Keratinocyte (primary cell): ENCODE measurements at regions not wholly inside any gene's neighbourhood (a gene's known extent, or its start where the extent isn't known, plus 50 kb on each side); places are given as distances from the start of the nearest gene placed in this dataset.

Source experiments
- DNase-seq: peaks from one replicate; pipeline ENCODE4 v3.0.0-alpha.2; 2011; ENCODE audit warnings: low read depth, missing footprints, low spot score
- FAIRE-seq: peaks from 2 replicates; lab custom pipeline; 2011; peaks lifted over from hg19 to GRCh38; lab: Jason Lieb, UNC
- H2AFZ ChIP-seq: 2 replicates; pipeline ENCODE4 v1.6.0; 2012; ENCODE audit warnings: low read length, control low read depth, inconsistent platforms; ENCODE audit not compliant: control insufficient read depth
- H3K27ac ChIP-seq: 2 replicates; pipeline ENCODE4 v1.5.1; 2011; ENCODE audit warnings: low read length; ENCODE audit not compliant: control insufficient read depth, insufficient read depth
- H3K27me3 ChIP-seq: 3 replicates; pipeline ENCODE4 v1.6.0; 2011; ENCODE audit warnings: low read length; ENCODE audit not compliant: control insufficient read depth, insufficient read depth; ENCODE audit errors: extremely low read depth
- H3K36me3 ChIP-seq, 2 experiments: 2 replicates in 1 of 2; 3 replicates in 1 of 2; pipeline ENCODE4 v1.5.1; 2011; ENCODE audit warnings: low read length in 2 of 2, mild to moderate bottlenecking in 1 of 2; ENCODE audit not compliant: control insufficient read depth in 2 of 2, insufficient read depth in 2 of 2; ENCODE audit errors: extremely low read depth in 1 of 2
- H3K4me1 ChIP-seq: 3 replicates; pipeline ENCODE4 v1.5.1; 2011; ENCODE audit warnings: low read length; ENCODE audit not compliant: control insufficient read depth, insufficient read depth; ENCODE audit errors: extremely low read depth
- H3K4me2 ChIP-seq: 3 replicates; pipeline ENCODE4 v1.6.0; 2011; ENCODE audit warnings: low read depth, low read length; ENCODE audit not compliant: control insufficient read depth, insufficient read depth; ENCODE audit errors: extremely low read depth
- H3K4me3 ChIP-seq, 3 experiments: fragments of 200-600 bp in 1 of 3; sonication (generic) in 1 of 3; 2 replicates in 2 of 3; 3 replicates in 1 of 3; pipeline ENCODE4 v1.5.1; 2011 to 2016; ENCODE audit warnings: low read length in 3 of 3, mild to moderate bottlenecking in 3 of 3, control low read depth in 2 of 3, inconsistent platforms in 1 of 3, low read depth in 1 of 3, mixed read lengths in 1 of 3, mixed run types in 1 of 3, moderate library complexity in 1 of 3; ENCODE audit not compliant: control insufficient read depth in 2 of 3, insufficient read depth in 2 of 3; ENCODE audit errors: extremely low read depth in 1 of 3
- H3K79me2 ChIP-seq: 2 replicates; pipeline ENCODE4 v1.6.0; 2012; ENCODE audit warnings: low read length; ENCODE audit not compliant: control insufficient read depth, insufficient read depth
- H3K9ac ChIP-seq: 3 replicates; pipeline ENCODE4 v1.6.0; 2011; ENCODE audit warnings: low read length; ENCODE audit not compliant: control insufficient read depth, insufficient read depth; ENCODE audit errors: extremely low read depth
- H3K9me1 ChIP-seq: 3 replicates; pipeline ENCODE4 v1.6.0; 2011; ENCODE audit warnings: low read length; ENCODE audit not compliant: control insufficient read depth, insufficient read depth; ENCODE audit errors: extremely low read depth
- H3K9me3 ChIP-seq: 2 replicates; pipeline ENCODE4 v1.5.1; 2012; ENCODE audit warnings: low read depth, low read length; ENCODE audit not compliant: control insufficient read depth
- H4K20me1 ChIP-seq: 3 replicates; pipeline ENCODE4 v1.6.0; 2011; ENCODE audit warnings: low read length; ENCODE audit not compliant: control insufficient read depth, insufficient read depth; ENCODE audit errors: extremely low read depth
- EZH2 ChIP-seq: IDR thresholded peaks from one replicate; pipeline ENCODE4 v1.6.1; 2012; ENCODE audit warnings: inconsistent platforms, mild to moderate bottlenecking, low read length, moderate library complexity
- dilution Hi-C: fragments of 300-500 bp; cut with MboI; formaldehyde crosslinking; loops from one replicate; pipeline ENCODE4 v1.7.0; 2020; ENCODE audit warnings: low sequenced_read_pairs; ENCODE audit not compliant: extremely low pct_ligation_motif_present
- TF ChIP-seq, protein P1 (sequence below), 3 experiments: IDR thresholded peaks in 1 of 3; conservative IDR thresholded peaks in 1 of 3; optimal IDR thresholded peaks in 1 of 3; 2 replicates in 2 of 3; 3 replicates in 1 of 3; pipeline versions ENCODE3 to v1.5.1; 2011; ENCODE audit warnings: low read length in 3 of 3, mild to moderate bottlenecking in 3 of 3, moderate library complexity in 2 of 3, control low read depth in 1 of 3, inconsistent platforms in 1 of 3; ENCODE audit not compliant: insufficient read depth in 2 of 3; ENCODE audit errors: extremely low read depth in 1 of 3

DNA sequence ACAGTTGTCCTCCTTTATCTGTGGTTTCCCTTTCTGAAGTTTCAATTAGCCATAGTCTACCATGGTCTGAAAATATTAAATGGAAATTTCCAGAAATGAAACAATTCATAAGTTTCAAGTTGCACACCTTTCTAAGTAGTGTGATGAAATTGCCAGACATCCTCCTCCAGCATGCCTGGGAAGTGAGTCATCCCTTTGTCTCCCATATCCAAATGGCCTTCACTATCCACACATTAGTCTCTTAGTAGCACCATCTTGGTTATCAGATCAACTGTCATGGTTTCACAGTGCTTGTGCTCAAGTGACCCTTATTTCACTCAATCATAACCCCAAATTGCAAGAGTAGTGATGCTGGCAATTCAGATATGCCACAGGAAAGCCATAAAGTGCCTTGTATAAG, 83.4 kb upstream of the PPP1R9A start:
- Histone ChIP-seq H3K27ac (peak overlapping the region; percentile 43), H2AFZ (peak overlapping the region; percentile 65), H3K9me3 (no peaks in the 10 kb centered on the region), H3K79me2 (no peaks in the 10 kb centered on the region), H3K4me3 (no peak overlapping the region), H3K9me1 (no peaks in the 10 kb centered on the region), H3K36me3 (no peaks in the 10 kb centered on the region), H3K4me2 (no peak overlapping the region), H3K4me1 (peaks cover 5% of the 10 kb centered on the region), H4K20me1 (no peaks in the 10 kb centered on the region), H3K27me3 (no peaks in the 10 kb centered on the region), H3K9ac (no peak overlapping the region)
- FAIRE-seq (peak; percentile 90), DNase-seq (peak; percentile 4)
- no peak for TF ChIP-seq EZH2
- TF ChIP-seq, protein P1, sequence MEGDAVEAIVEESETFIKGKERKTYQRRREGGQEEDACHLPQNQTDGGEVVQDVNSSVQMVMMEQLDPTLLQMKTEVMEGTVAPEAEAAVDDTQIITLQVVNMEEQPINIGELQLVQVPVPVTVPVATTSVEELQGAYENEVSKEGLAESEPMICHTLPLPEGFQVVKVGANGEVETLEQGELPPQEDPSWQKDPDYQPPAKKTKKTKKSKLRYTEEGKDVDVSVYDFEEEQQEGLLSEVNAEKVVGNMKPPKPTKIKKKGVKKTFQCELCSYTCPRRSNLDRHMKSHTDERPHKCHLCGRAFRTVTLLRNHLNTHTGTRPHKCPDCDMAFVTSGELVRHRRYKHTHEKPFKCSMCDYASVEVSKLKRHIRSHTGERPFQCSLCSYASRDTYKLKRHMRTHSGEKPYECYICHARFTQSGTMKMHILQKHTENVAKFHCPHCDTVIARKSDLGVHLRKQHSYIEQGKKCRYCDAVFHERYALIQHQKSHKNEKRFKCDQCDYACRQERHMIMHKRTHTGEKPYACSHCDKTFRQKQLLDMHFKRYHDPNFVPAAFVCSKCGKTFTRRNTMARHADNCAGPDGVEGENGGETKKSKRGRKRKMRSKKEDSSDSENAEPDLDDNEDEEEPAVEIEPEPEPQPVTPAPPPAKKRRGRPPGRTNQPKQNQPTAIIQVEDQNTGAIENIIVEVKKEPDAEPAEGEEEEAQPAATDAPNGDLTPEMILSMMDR (optimal IDR thresholded peaks at IDR 0.05 in 1 of 3, IDR thresholded peaks at IDR 0.05 in 1 of 3, conservative IDR thresholded peaks at IDR 0.05 in 1 of 3; ENCODE audit: extremely low read depth in 1 of 3, insufficient read depth in 2 of 3, low read length in 3 of 3) = no peak
- dilution Hi-C loops = no loop called here

DNA sequence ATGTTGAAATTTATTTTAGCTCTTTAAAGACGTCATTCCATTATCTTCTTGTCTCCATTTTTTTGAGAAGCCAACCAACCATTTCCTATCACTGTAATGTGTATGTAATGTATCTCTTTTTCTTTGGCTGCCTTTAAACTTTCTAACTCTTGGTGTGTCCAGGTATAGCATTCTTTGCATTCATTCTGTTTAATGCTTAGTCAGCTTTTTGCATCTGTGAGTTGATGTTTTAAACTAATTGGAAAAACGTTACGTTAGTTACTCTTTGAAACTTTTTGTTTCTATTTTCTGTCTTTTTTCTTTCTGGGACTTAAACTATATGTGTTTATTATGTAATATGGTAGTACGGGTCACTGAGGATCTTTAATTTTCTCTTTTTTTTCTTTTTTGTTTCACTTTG, 77.4 kb upstream of the PPP1R9A start:
- Histone ChIP-seq H3K9me3 (no peaks in the 10 kb centered on the region), H3K9ac (no peak overlapping the region), H3K27me3 (no peaks in the 10 kb centered on the region), H3K36me3 (no peaks in the 10 kb centered on the region), H2AFZ (no peak overlapping the region), H4K20me1 (no peaks in the 10 kb centered on the region), H3K4me3 (no peak overlapping the region), H3K27ac (no peak overlapping the region), H3K9me1 (no peaks in the 10 kb centered on the region), H3K79me2 (no peaks in the 10 kb centered on the region), H3K4me2 (no peak overlapping the region), H3K4me1 (no peaks in the 10 kb centered on the region)
- dilution Hi-C loops = no loop called here
- FAIRE-seq (no peak), DNase-seq (no peak)
- no peak for TF ChIP-seq EZH2

DNA sequence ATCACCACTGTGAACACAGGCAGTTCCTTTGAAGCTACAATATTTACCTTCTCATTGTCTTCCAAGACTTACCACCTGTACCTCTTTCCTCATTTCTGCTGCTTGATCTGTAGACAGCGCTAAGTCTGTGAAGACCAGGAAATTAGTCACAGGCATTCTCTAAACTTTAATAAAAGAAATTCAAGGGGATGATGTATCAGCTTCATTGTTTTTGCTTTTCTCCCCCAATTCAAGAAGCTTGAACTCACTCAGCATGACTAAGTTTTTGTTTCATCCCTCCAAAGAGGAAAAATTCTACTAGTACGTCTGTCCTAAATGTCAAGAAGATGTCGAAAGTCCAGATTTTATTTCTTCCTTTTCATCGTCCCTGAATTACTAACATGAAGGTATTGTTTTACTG, 75.3 kb upstream of the PPP1R9A start:
- H3K9me1 ChIP-seq = no peaks in the 10 kb centered on the region
- H3K4me1 ChIP-seq = no peaks in the 10 kb centered on the region
- H3K9me3 ChIP-seq = no peaks in the 10 kb centered on the region
- dilution Hi-C loops = no loop called here
- H3K4me2 ChIP-seq = no peak overlapping the region
- no peak overlapping the region for H2AFZ ChIP-seq
- H3K27ac ChIP-seq = no peak overlapping the region
- H3K79me2 ChIP-seq = no peaks in the 10 kb centered on the region
- H3K4me3 ChIP-seq = no peak overlapping the region
- no peak for TF ChIP-seq EZH2
- TF ChIP-seq, protein P1 (optimal IDR thresholded peaks at IDR 0.05 in 1 of 3, IDR thresholded peaks at IDR 0.05 in 1 of 3, conservative IDR thresholded peaks at IDR 0.05 in 1 of 3; ENCODE audit: extremely low read depth in 1 of 3, insufficient read depth in 2 of 3, low read length in 3 of 3) = no peak
- no peaks in the 10 kb centered on the region for H3K27me3 ChIP-seq
- H4K20me1 ChIP-seq = no peaks in the 10 kb centered on the region
- FAIRE-seq (no peak), DNase-seq (no peak)
- H3K36me3 ChIP-seq = no peaks in the 10 kb centered on the region
- no peak overlapping the region for H3K9ac ChIP-seq
